Fibroblast of upper back skin (primary cell): ENCODE measurements at regions not wholly inside any gene's neighbourhood (a gene's known extent, or its start where the extent isn't known, plus 50 kb on each side); places are given as distances from the start of the nearest gene placed in this dataset.

Source experiments
- DNase-seq: peaks from one replicate; pipeline ENCODE4 v3.0.0-alpha.2; 2013

DNA sequence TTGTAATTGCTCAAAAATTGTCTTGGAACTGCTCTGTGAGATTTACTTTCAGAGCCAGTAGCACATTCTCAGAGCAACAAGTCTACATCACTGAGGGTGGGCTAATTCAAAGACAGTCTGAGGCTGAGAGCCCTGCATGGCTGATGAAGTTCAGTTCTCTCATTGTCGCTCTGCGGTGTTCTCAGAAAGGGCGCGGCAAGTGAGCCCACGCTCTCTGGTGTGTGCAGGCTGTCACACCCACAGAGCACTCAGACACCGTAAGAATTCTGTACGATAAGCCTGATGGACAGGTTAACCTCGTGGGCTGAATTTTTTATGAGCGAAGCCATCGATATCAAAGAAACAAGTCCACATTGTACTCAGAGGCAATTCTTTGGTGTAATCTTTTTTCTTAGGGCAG is 557.8 kb downstream of the HACE1 start:
- DNase-seq = no peak

DNA sequence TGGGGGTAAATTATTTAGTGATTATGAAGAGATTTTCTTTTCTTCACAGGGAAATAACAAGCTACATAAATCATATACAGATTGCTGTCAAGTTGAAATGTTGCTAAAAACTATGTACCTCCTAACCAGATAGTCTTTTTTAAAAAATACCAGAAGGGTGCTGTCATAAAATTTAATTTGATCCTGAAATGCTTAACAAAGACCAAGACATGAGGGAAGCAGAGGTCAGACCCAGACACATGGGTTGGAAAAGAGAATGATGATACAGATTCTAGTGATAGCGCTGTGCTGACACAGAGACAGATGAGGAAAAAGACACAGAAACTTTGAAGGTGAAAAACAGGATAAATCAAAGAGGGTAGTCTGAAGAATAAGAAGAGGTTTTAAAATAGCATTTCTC is 573.1 kb downstream of the HACE1 start:
- DNase-seq = no peak

DNA sequence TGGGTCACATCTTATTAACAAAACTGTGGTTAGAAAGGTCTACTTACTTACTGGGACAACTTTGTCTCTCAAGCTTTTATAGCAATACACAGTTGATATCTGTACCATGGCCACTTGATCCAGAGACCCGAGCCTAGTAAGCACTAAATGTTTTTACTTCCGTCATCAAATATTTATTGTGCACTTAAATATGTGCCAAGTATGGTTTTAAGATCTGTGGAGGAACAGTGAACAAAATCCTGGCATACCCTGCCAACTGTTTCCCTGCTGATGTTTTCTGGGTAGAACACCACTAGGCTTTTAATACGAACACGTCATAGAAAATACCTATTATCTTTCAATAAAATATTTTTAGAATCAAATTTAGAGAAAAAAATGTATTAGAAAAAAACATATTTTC is 574.8 kb downstream of the HACE1 start:
- no peak for DNase-seq

DNA sequence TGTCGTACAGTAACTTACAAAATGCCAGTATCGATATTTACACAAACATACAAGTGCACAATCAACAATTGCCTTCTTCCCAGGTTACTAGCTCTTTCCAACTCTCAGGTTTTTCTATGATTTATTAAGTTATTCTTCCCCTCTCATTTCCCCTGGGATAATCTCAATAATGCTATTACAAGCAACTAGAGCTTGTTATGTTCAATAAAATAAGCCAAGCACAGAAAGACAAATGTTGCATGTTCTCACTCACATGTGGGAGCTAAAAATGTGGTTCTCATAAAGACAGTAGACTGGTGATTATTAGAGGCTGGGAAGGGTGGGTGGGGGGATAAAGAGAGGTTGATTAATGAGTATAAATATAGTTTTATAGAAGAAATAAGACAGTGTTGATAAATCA is 577.1 kb downstream of the HACE1 start:
- DNase-seq = no peak

DNA sequence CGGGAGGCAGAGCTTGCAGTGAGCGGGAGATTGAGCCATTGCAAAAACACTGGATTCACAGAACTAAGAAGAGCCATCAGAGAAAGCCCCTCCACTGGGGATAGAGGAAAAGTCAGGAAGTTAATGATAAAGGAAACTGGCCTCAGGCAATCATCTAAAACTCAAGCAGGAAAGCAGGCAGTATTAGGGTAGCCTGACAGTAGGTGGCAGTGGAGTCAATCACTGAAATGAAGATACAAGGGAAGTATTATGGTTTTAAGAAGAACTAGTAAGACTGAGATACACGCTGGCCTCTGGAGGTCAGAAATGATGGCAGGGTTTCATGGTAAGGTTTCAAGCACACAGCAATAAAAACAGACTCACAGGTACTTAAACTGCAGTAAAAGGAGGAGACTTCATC is 578.3 kb downstream of the HACE1 start:
- no peak for DNase-seq

DNA sequence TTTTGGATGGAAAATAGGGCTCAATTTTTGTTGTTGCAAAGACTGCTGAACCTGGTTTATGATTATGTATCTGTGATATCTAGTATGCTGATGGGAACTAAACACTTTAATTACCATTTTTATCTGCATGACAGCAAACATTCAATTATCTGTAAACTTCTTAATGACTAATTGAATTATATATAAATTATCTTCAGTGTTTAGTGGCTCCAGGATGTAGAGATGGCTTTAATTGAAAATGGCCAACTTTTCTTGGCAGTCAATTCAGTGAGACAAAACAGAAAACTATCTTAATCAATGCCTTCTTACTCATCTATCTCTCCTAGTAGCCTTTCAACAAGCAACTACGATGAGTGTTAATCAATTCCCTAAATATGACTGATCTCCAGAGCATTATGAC is 591.3 kb downstream of the HACE1 start:
- no peak for DNase-seq

DNA sequence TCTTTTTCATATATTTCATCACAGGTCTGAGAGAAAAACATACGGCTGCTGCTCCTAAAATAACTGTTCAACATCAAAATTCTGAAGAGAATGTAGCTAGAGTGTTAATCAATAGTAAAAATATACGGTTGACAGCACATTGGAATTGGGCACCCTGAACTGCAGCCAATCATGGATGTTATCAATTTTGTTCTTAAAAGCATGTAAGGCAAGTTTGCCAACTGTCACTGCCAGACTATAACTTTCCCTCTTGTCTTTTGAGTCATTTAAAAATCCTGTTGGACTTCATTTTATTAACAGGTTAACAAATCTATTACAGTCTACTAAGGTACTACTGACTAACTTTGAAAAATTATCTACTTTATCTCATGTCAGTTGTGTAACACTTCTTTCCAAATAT is 592.8 kb downstream of the HACE1 start:
- DNase-seq = no peak

DNA sequence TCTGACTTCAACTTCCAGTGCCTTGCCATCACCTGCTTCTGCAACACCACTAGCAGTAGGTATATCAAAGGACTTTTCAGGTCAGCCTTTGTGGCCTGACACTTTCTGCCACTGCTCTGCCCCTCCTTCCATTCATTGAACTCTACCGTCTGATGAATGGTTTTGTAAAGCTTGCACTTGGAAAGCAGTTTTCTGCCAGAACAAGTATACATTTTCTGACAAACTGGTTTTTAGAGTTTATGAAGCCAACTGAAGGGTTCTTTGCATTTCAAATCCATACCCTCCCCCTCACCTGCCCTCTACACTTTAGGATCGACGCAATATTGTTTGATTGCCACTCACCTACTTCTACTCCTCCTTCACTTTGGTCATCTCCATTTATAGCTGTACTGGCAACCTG is 603.1 kb downstream of the HACE1 start:
- DNase-seq = no peak

DNA sequence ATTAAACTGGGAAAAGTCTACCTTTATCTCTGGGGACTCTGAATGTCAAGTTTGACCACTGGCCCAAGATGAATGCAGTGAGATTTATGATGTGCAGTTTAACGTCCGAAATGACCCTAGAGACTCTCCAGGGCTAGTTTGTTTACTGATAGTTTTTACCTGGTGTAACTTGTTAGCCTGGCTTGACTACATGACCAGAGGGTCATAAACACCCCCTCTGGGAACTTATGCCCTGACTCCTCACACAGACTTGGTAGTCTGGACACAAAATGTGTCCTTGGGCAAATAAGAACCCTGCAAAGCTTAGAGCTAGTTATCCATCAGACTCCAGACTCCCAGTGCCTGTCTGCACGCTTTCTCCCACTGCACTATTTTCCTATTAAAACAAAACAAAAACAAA is 606.5 kb downstream of the HACE1 start:
- no peak for DNase-seq

DNA sequence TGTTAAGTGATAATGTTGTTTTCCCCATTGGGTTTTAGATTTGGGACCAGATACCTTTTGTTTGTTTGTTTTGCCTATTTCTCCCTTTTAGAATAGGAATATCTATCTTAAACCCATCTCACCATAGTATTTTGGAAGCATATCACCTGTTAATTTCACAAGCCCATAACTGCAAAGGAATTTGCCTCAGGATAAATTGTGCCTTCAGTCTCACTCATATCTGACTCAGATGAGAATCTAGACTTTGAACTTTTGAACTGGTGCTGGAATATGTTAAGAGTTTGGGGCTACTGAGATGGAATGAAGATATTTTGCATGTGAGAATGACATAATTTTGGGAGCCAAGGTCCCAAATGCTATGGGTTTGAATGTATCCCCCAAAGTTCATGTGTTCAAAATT is 607.4 kb downstream of the HACE1 start:
- DNase-seq = no peak

DNA sequence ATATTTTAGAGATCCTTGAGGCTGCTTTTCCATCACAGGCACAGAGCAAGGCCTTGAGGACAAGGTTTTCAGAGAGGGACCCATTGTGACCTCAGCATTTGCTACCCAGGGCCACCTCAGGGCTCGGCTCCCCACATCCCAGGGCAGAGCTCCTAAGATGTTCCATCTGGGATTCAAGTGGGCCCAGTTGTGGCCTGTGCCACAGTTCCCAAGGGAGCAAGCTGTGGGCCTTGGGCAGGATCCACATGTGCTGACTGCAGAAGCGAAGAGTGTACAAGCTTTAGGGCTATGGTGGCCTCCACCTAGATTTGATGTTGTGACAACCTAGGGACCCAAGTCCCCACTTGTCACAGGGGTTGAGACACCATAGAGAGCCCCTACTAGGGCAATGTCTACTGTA is 608.1 kb downstream of the HACE1 start:
- DNase-seq = no peak

DNA sequence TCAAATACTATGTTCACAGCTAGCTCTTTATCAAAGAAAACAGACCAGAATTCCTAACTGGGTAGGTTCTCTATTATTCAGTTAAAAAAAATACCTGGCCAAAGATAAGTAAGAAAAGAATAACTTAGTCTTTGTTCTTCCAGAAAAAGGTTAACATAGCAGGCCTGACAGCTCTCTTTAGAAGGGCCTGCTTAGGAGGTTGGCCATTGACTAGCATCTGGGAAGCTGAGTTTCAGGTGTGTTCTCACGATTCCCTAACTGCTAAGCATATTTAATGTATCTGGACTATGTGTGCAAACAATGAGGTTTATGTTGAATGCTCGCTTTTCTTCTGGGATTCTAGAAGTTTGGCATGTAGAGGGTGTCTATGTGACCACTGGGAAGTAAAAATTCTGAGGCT is 618.9 kb downstream of the HACE1 start:
- DNase-seq = no peak

DNA sequence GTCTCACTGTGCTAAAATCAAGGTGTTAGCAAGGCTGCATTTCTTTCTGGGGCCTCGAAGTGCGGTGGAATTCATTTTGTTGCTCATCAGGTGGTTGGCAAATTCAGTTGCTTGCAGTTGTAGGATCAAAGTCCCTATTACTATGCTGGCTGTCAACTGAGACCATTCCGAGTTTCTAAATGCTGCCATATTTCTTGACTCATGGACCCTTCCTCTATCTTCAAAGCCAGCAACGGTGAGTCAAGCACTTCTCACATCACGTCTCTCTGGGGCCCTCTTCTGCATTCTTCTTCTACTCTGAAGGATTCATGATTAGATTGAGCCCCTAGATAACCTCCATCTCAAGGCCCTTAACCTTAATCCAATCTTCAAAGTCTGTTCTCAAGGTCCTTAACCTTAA is 619.7 kb downstream of the HACE1 start:
- no peak for DNase-seq

DNA sequence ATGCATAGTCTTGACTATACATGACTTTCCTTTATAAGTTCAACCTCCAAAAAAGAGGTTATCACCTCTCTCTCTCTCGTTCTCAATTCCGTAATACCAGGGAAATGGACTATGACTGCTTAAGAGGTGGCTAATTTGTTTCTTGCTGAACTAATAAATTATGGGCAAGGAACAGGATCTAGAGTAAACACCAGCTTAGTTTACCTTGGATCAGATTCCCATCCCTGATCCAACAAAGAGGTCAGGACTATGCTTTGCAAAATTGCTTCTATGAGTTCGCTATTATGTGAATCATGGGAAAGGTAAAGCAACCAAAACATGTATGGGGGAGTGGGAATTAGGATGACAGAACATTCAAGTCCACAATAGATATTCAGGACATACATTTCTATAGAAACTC is 630.7 kb downstream of the HACE1 start:
- no peak for DNase-seq

DNA sequence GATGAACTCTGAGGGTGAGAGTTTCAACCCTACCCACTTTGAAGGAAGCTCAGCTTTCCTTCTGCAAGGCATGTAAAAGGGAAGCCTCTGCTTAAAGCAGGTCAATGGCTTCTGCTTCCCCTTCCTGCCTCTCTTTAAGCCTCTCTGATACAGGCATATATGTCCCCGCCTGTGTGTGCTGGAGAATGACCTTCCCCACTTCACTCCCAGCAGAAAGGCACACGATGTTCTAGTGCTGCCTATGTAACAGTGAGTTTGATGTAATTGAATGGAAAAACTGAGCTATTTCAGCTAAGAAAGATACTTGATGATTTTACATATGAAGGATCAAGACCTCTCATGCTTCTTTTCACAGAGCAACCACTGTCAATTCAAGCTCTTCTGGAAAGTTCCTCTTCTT is 632.2 kb downstream of the HACE1 start:
- DNase-seq = no peak

DNA sequence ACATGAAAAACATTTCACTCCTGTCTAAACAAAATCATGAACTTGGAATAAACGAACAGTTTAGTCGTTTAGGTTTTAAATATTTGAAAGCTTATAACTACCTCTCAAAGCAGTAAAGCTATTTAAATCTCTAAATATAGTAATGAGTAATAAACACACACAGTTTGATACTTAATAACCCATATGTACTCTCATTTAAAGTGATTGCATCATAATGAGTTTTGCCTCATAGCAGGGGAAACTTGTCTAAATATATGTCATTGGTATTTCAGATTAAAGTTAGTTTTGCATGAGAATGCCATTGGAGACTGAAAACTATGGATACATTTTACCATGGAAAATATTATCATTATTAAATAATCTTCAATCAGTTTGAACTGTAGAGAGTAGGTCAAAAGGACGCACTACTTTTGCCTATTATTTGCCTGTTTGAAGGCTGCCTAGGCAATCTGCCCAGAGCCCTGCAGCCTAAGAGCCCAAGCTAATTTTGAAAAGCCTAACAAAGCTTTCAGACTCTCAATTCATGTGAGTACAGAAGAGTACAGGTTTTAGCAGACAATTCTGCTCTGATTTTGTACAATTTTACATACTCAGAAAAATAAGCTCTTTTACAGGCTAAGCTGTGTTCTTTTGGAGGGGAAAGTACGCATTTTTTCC is 632.8 kb downstream of the HACE1 start:
- DNase-seq = no peak

DNA sequence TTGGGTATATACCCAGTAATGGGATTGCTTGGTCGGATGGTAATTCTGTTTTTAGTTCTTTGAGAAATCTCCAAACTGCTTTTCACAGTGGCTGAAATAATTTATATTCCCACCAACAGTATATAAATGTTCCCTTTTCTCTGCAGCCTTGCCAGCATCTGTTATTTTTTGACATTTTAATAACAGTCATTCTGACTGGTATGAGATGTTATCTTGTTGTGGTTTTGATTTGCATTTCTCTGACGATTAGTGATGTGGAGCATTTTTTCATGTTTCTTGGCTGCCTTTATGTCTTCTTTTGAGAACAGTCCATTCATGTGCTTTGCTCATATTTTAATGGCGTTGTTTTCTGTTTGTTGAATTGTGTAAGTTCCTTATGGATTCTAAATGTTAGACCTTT is 641.6 kb downstream of the HACE1 start:
- DNase-seq = peak; percentile 32

DNA sequence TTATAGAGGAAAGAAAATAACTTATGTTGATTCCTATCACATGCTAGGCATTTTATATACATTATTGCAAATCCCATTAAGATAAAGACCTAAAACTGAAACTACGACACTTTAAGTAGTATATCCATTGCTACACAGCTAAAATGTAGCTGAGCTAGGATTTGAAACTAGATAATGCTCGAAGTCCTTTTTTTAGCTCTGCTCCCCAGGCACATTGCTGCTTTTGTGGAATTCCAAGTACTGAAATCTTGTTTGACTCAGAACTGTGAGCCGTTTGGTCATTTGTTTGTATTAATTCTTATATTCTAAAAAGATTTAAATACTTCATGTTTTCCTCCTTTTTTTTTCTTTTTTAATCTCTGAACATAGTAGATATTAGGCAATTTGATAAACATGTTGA is 644.8 kb downstream of the HACE1 start:
- DNase-seq = no peak

DNA sequence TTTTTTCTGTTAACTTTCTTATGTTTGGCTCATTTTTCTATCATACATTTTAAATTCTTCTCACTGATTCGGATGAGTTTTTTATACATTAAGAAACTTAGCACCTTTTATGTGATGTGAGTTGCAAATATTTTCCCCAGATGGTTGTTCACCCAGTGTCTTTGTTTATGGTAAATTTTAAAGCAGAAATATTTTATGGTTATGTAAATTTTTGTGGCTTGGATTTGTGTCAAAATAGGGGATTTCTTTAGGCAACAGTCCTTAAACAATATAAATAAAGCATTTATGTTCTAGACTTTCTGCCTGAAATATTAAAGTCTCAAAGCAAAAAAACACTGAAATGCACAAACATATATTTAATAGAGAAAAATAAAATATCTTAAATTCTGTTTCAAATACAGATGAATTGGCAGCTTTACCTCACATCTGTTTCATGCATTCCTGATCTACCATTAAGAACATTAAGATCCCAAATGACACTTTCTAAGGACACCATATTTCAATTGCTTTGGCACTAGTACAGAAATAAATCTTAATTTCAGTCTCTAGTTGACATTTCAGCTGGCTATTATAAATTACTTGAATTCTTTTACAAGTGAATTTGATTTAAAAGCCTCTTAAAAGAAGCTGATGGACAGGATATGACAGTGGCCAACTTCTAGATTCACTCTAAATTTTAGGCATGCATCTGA is 646.6 kb downstream of the HACE1 start:
- peak; percentile 25 for DNase-seq

DNA sequence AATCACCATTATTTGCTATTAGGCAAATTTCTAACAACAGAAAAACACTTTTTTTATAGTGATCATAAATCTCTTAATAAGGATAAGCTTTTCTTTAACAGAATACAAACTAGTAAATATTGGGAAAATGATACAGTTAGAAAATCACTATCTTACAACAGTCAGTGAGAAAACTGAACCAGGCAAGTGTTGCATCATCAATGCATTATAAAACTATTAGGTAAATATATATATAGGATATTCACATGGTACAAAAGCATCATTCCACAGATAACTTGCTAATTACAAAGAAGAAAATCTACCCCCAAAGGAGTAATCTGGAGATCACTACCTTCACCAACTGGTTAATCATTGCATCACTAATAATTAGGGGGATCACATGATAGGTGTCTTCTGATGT is 652.1 kb downstream of the HACE1 start:
- no peak for DNase-seq

DNA sequence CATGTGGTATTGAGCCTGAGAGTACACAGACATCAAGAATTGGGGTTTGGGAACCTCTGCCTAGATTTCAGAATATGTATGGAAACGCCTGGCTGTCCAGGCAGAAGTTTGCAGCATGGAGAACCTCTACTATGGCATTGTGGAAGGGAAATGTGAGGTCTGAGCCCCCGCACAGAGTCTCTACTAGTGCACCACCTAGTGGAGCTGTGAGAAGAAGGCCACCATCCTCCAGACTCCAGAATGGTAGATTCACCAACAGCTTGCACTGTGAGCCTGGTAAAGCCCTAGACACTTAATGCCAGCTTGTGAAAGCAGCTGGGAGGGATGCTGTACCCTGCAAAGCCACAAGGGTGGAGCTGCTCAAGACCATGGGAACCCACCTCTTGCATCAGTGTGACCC is 658.2 kb downstream of the HACE1 start:
- DNase-seq = no peak

DNA sequence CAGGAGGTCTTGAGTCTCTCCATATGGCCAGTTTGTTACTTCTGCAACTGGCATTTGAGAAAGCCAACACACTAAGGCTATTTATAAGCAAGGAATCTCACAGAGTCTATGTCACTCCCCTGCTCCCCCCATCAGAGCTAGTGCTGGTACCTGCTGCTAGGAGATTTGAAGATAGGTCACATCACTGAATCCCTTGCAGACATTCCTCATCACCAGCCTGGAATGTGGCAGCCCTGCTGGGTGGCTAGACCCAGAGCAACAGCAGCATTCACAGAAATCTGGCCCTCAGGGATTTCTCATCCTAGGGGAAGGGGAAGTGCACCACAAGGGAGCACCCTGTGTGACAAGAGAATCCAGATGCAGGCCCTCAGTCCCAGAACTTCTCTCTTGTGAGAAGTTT is 672.1 kb downstream of the HACE1 start:
- DNase-seq = no peak

DNA sequence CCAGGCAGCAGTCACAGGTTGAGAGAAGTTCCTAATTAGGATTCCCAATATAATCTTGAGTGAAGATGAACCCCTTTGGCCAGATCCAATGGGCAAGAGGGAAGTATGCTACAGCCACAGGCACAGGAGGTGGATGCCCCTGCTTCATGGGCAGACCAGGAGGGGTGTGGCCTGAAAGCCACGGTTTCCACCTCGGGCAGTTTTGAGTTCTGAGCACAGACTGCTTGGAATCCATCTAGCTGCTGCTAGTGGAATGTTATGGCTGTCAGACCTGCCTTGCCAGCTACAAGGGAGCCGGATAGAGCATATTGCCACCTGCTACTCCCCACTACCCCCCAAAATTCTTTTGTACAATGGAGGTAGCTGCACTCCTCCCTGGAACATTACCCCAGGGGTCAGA is 672.9 kb downstream of the HACE1 start:
- DNase-seq = no peak

DNA sequence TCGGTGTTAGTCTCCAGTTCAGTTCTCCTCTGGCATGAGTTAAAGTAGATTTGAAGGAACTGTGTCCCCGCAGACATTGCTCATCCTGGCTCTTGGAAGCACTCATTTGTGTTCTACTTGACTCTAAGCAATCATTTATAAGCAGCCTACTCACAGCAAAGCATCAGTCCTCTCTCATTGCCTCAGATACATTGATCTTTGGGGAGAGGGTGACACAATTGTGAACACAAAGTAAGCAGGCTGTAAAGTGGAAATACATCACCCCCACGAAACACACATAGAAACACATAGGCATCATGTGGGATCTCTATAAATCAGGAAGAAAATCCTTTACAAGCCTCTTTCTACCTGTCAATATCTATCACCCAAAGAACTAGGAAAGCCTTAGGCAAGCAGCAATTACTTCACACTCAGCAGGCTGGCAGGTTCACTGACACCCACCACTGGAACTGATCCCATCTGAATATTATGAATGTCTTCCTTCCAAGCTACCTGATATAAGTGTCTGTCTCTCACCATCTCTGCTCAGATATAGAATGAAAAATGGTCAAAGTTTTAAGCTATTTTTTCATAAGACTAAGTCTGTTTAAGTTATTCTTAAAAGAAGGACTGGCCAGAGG is 675.8 kb downstream of the HACE1 start:
- no peak for DNase-seq

DNA sequence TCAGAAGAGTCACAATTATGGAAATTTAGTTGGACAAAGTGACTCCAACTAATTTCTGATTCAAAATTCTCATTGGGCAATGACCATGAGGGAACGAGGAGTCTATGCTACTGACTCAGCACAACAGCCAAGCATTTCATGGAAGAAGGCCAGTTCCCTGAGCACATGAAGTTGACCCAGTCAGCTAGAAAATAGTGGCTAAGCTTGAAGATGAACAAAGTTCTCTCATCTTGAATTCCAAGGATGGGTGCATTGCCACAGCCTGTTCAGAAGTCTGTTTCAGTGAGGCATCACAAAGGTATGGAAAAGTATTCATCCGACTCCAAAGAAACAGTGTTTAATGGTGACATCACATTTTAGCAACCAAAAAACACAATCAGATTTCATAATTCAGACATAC is 676.9 kb downstream of the HACE1 start:
- DNase-seq = peak; percentile 78
